CD14-positive monocyte (primary cell): ENCODE measurements at regions not wholly inside any gene's neighbourhood (a gene's known extent, or its start where the extent isn't known, plus 50 kb on each side); places are given as distances from the start of the nearest gene placed in this dataset.

Source experiments
- DNase-seq, 3 donors: peaks; one replicate each; pipeline ENCODE4 v3.0.0-alpha.2; 2011 to 2022
- H2AFZ ChIP-seq: 2 replicates; pipeline ENCODE4 v1.6.0; 2012; ENCODE audit warnings: mild to moderate bottlenecking, low read depth, low read length, inconsistent platforms; ENCODE audit not compliant: insufficient read depth, poor library complexity, severe bottlenecking
- H3K27ac ChIP-seq, 2 donors: 1 replicate in 1 of 2; 2 replicates in 1 of 2; pipeline ENCODE4 v1.5.1; 2012 to 2013; ENCODE audit warnings: low read length in 2 of 2, control low read depth in 1 of 2, inconsistent platforms in 1 of 2, low read depth in 1 of 2, mild to moderate bottlenecking in 1 of 2
- H3K27me3 ChIP-seq, 2 donors: one replicate each; pipeline versions ENCODE4 v1.6.0 to v1.6.1; 2011 to 2013; ENCODE audit warnings: low read length in 2 of 2; ENCODE audit not compliant: control insufficient read depth in 2 of 2, insufficient read depth in 2 of 2
- H3K36me3 ChIP-seq, 2 donors: replicated peaks in 1 of 2; 1 replicate in 1 of 2; 2 replicates in 1 of 2; pipeline versions ENCODE4 v1.5.1 to v1.6.1; 2012 to 2013; ENCODE audit warnings: low read length in 2 of 2, control low read depth in 1 of 2, inconsistent platforms in 1 of 2, mild to moderate bottlenecking in 1 of 2; ENCODE audit not compliant: insufficient read depth in 2 of 2, control insufficient read depth in 1 of 2
- H3K4me1 ChIP-seq, 2 donors: 1 replicate in 1 of 2; 2 replicates in 1 of 2; pipeline versions ENCODE4 v1.5.1 to v1.6.1; 2012 to 2013; ENCODE audit warnings: low read length in 2 of 2, control low read depth in 1 of 2, inconsistent platforms in 1 of 2, mild to moderate bottlenecking in 1 of 2, moderate library complexity in 1 of 2; ENCODE audit not compliant: insufficient read depth in 2 of 2, control insufficient read depth in 1 of 2
- H3K4me2 ChIP-seq: replicated peaks from 2 replicates; pipeline ENCODE3; 2012; ENCODE audit warnings: low read length, moderate library complexity, mild to moderate bottlenecking; ENCODE audit not compliant: poor library complexity, severe bottlenecking; ENCODE audit errors: extremely low read depth
- H3K4me3 ChIP-seq, 3 experiments: fragments of 200-600 bp in 1 of 3; sonication (generic) in 1 of 3; replicated peaks in 1 of 3; 1 replicate in 2 of 3; 2 replicates in 1 of 3; pipeline ENCODE4 v1.5.1; 2011 to 2013; ENCODE audit warnings: low read length in 3 of 3, mild to moderate bottlenecking in 3 of 3, control low read depth in 2 of 3, low read depth in 2 of 3, inconsistent platforms in 1 of 3, moderate library complexity in 1 of 3
- H3K79me2 ChIP-seq: 2 replicates; pipeline ENCODE4 v1.6.0; 2012; ENCODE audit warnings: mild to moderate bottlenecking, control low read depth, inconsistent platforms, low read length, moderate library complexity; ENCODE audit not compliant: insufficient read depth
- H3K9ac ChIP-seq: 2 replicates; pipeline ENCODE4 v1.6.0; 2017; ENCODE audit warnings: low read length, mild to moderate bottlenecking; ENCODE audit not compliant: insufficient read depth, poor library complexity, severe bottlenecking
- H3K9me3 ChIP-seq, 2 donors: replicated peaks in 1 of 2; 1 replicate in 1 of 2; 2 replicates in 1 of 2; pipeline versions ENCODE4 v1.5.1 to v1.6.1; 2012 to 2013; ENCODE audit warnings: low read length in 2 of 2, control low read depth in 1 of 2; ENCODE audit not compliant: control insufficient read depth in 1 of 2, insufficient read depth in 1 of 2
- H4K20me1 ChIP-seq: 2 replicates; pipeline ENCODE4 v1.6.0; 2012; ENCODE audit warnings: mild to moderate bottlenecking, low read length, control low read depth, moderate library complexity; ENCODE audit not compliant: insufficient read depth
- H3K27ac Mint-ChIP-seq, 7 donors: one replicate each; pipeline ENCODE4 v1.8.0; 2020; ENCODE audit warnings: mild to moderate bottlenecking in 7 of 7, mixed read lengths in 7 of 7, moderate library complexity in 6 of 7, inconsistent platforms in 2 of 7
- H3K27me3 Mint-ChIP-seq, 3 donors: one replicate each; pipeline ENCODE4 v1.8.0; 2021 to 2022; ENCODE audit warnings: low read depth in 3 of 3, mild to moderate bottlenecking in 3 of 3, mixed read lengths in 3 of 3, moderate library complexity in 3 of 3, inconsistent platforms in 1 of 3
- H3K36me3 Mint-ChIP-seq, 2 donors: one replicate each; pipeline ENCODE4 v1.8.0; 2020; ENCODE audit warnings: mixed read lengths in 2 of 2, inconsistent platforms in 1 of 2, mild to moderate bottlenecking in 1 of 2
- H3K4me1 Mint-ChIP-seq: one replicate; pipeline ENCODE4 v1.8.0; 2020; ENCODE audit warnings: mild to moderate bottlenecking, mixed read lengths
- H3K4me3 Mint-ChIP-seq, 2 donors: one replicate each; pipeline ENCODE4 v1.8.0; 2020; ENCODE audit warnings: mild to moderate bottlenecking in 2 of 2, mixed read lengths in 2 of 2, moderate library complexity in 1 of 2
- H3K9me3 Mint-ChIP-seq, 7 donors: one replicate each; pipeline ENCODE4 v1.8.0; 2020 to 2022; ENCODE audit warnings: mixed read lengths in 7 of 7, mild to moderate bottlenecking in 6 of 7, moderate library complexity in 6 of 7, inconsistent platforms in 2 of 7
- WGBS: methylation state at CpG from one replicate; pipeline ENCODE4 v1.1.5; 2013; ENCODE audit warnings: missing lambda C conversion rate; ENCODE audit not compliant: insufficient coverage; 5-methylcytosine and 5-hydroxymethylcytosine counted together
- intact Hi-C, 2 donors: fragments of 100-400 bp; cut with micrococcal nuclease; formaldehyde crosslinking; loops; one replicate each; pipeline versions ENCODE4 v1.15.0 to v1.15.1; 2023
- TF ChIP-seq, protein P1 (sequence below): fragments of 200-600 bp; IDR thresholded peaks from one replicate; pipeline ENCODE4 v1.8.0; 2022; ENCODE audit warnings: antibody characterized with exemption, mild to moderate bottlenecking

- Histone ChIP-seq H3K27ac (no peak overlapping the region), H3K79me2 (no peaks in the 10 kb centered on the region), H3K4me3 (no peak overlapping the region), H2AFZ (no peak overlapping the region), H3K36me3 (no peaks in the 10 kb centered on the region), H3K9ac (no peak overlapping the region), H3K4me2 (no peak overlapping the region), H3K9me3 (no peaks in the 10 kb centered on the region), H3K4me1 (no peaks in the 10 kb centered on the region), H3K27me3 (no peaks in the 10 kb centered on the region), H4K20me1 (no peaks in the 10 kb centered on the region)
- Mint-ChIP-seq H3K9me3 (peaks cover 0 to 5% (median 0%) of the 10 kb centered on the region in 7 donors), H3K36me3 (no peaks in the 10 kb centered on the region), H3K4me3 (no peak overlapping the region), H3K27me3 (peaks cover 0 to 3% (median 0%) of the 10 kb centered on the region in 3 donors), H3K4me1 (no peaks in the 10 kb centered on the region), H3K27ac (no peak overlapping the region)
- intact Hi-C loops: no loop called here
- TF ChIP-seq, protein P1, sequence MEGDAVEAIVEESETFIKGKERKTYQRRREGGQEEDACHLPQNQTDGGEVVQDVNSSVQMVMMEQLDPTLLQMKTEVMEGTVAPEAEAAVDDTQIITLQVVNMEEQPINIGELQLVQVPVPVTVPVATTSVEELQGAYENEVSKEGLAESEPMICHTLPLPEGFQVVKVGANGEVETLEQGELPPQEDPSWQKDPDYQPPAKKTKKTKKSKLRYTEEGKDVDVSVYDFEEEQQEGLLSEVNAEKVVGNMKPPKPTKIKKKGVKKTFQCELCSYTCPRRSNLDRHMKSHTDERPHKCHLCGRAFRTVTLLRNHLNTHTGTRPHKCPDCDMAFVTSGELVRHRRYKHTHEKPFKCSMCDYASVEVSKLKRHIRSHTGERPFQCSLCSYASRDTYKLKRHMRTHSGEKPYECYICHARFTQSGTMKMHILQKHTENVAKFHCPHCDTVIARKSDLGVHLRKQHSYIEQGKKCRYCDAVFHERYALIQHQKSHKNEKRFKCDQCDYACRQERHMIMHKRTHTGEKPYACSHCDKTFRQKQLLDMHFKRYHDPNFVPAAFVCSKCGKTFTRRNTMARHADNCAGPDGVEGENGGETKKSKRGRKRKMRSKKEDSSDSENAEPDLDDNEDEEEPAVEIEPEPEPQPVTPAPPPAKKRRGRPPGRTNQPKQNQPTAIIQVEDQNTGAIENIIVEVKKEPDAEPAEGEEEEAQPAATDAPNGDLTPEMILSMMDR: no peak
- WGBS: 100% methylated on average over 1 of the region's 4 CpGs
- DNase-seq: no peak
Measured at GRCh38 chrX:108833993-108834392, 97.6 kb upstream of the IRS4 start.

GRCh38 chrX:108811891-108812290, 75.5 kb upstream of the IRS4 start:
- Histone ChIP-seq H3K79me2 (no peaks in the 10 kb centered on the region), H3K27ac (no peak overlapping the region), H3K4me3 (no peak overlapping the region), H3K9ac (no peak overlapping the region), H4K20me1 (no peaks in the 10 kb centered on the region), H2AFZ (no peak overlapping the region), H3K9me3 (peaks cover 0 to under 1% of the 10 kb centered on the region in 2 donors), H3K36me3 (no peaks in the 10 kb centered on the region), H3K4me2 (no peak overlapping the region), H3K4me1 (no peaks in the 10 kb centered on the region), H3K27me3 (no peaks in the 10 kb centered on the region)
- Mint-ChIP-seq H3K36me3 (no peaks in the 10 kb centered on the region), H3K27me3 (no peaks in the 10 kb centered on the region), H3K4me3 (no peak overlapping the region), H3K9me3 (peaks cover 0 to 16% (median 3%) of the 10 kb centered on the region in 7 donors), H3K4me1 (no peaks in the 10 kb centered on the region), H3K27ac (no peak overlapping the region)
- TF ChIP-seq, protein P1: no peak
- intact Hi-C loops: no loop called here
- no peak for DNase-seq
